CD14-positive monocyte (primary cell): ENCODE measurements at regions not wholly inside any gene's neighbourhood (a gene's known extent, or its start where the extent isn't known, plus 50 kb on each side); places are given as distances from the start of the nearest gene placed in this dataset.

Experiments used
- DNase-seq, 3 donors: peaks; one replicate each; pipeline ENCODE4 v3.0.0-alpha.2; 2011 to 2022
- H2AFZ ChIP-seq: 2 replicates; pipeline ENCODE4 v1.6.0; 2012; ENCODE audit warnings: mild to moderate bottlenecking, low read depth, low read length, inconsistent platforms; ENCODE audit not compliant: insufficient read depth, poor library complexity, severe bottlenecking
- H3K27ac ChIP-seq, 2 donors: 1 replicate in 1 of 2; 2 replicates in 1 of 2; pipeline ENCODE4 v1.5.1; 2012 to 2013; ENCODE audit warnings: low read length in 2 of 2, control low read depth in 1 of 2, inconsistent platforms in 1 of 2, low read depth in 1 of 2, mild to moderate bottlenecking in 1 of 2
- H3K27me3 ChIP-seq, 2 donors: one replicate each; pipeline versions ENCODE4 v1.6.0 to v1.6.1; 2011 to 2013; ENCODE audit warnings: low read length in 2 of 2; ENCODE audit not compliant: control insufficient read depth in 2 of 2, insufficient read depth in 2 of 2
- H3K36me3 ChIP-seq, 2 donors: replicated peaks in 1 of 2; 1 replicate in 1 of 2; 2 replicates in 1 of 2; pipeline versions ENCODE4 v1.5.1 to v1.6.1; 2012 to 2013; ENCODE audit warnings: low read length in 2 of 2, control low read depth in 1 of 2, inconsistent platforms in 1 of 2, mild to moderate bottlenecking in 1 of 2; ENCODE audit not compliant: insufficient read depth in 2 of 2, control insufficient read depth in 1 of 2
- H3K4me1 ChIP-seq, 2 donors: 1 replicate in 1 of 2; 2 replicates in 1 of 2; pipeline versions ENCODE4 v1.5.1 to v1.6.1; 2012 to 2013; ENCODE audit warnings: low read length in 2 of 2, control low read depth in 1 of 2, inconsistent platforms in 1 of 2, mild to moderate bottlenecking in 1 of 2, moderate library complexity in 1 of 2; ENCODE audit not compliant: insufficient read depth in 2 of 2, control insufficient read depth in 1 of 2
- H3K4me2 ChIP-seq: replicated peaks from 2 replicates; pipeline ENCODE3; 2012; ENCODE audit warnings: low read length, moderate library complexity, mild to moderate bottlenecking; ENCODE audit not compliant: poor library complexity, severe bottlenecking; ENCODE audit errors: extremely low read depth
- H3K4me3 ChIP-seq, 3 experiments: fragments of 200-600 bp in 1 of 3; sonication (generic) in 1 of 3; replicated peaks in 1 of 3; 1 replicate in 2 of 3; 2 replicates in 1 of 3; pipeline ENCODE4 v1.5.1; 2011 to 2013; ENCODE audit warnings: low read length in 3 of 3, mild to moderate bottlenecking in 3 of 3, control low read depth in 2 of 3, low read depth in 2 of 3, inconsistent platforms in 1 of 3, moderate library complexity in 1 of 3
- H3K79me2 ChIP-seq: 2 replicates; pipeline ENCODE4 v1.6.0; 2012; ENCODE audit warnings: mild to moderate bottlenecking, control low read depth, inconsistent platforms, low read length, moderate library complexity; ENCODE audit not compliant: insufficient read depth
- H3K9ac ChIP-seq: 2 replicates; pipeline ENCODE4 v1.6.0; 2017; ENCODE audit warnings: low read length, mild to moderate bottlenecking; ENCODE audit not compliant: insufficient read depth, poor library complexity, severe bottlenecking
- H3K9me3 ChIP-seq, 2 donors: replicated peaks in 1 of 2; 1 replicate in 1 of 2; 2 replicates in 1 of 2; pipeline versions ENCODE4 v1.5.1 to v1.6.1; 2012 to 2013; ENCODE audit warnings: low read length in 2 of 2, control low read depth in 1 of 2; ENCODE audit not compliant: control insufficient read depth in 1 of 2, insufficient read depth in 1 of 2
- H4K20me1 ChIP-seq: 2 replicates; pipeline ENCODE4 v1.6.0; 2012; ENCODE audit warnings: mild to moderate bottlenecking, low read length, control low read depth, moderate library complexity; ENCODE audit not compliant: insufficient read depth
- H3K27ac Mint-ChIP-seq, 7 donors: one replicate each; pipeline ENCODE4 v1.8.0; 2020; ENCODE audit warnings: mild to moderate bottlenecking in 7 of 7, mixed read lengths in 7 of 7, moderate library complexity in 6 of 7, inconsistent platforms in 2 of 7
- H3K27me3 Mint-ChIP-seq, 3 donors: one replicate each; pipeline ENCODE4 v1.8.0; 2021 to 2022; ENCODE audit warnings: low read depth in 3 of 3, mild to moderate bottlenecking in 3 of 3, mixed read lengths in 3 of 3, moderate library complexity in 3 of 3, inconsistent platforms in 1 of 3
- H3K36me3 Mint-ChIP-seq, 2 donors: one replicate each; pipeline ENCODE4 v1.8.0; 2020; ENCODE audit warnings: mixed read lengths in 2 of 2, inconsistent platforms in 1 of 2, mild to moderate bottlenecking in 1 of 2
- H3K4me1 Mint-ChIP-seq: one replicate; pipeline ENCODE4 v1.8.0; 2020; ENCODE audit warnings: mild to moderate bottlenecking, mixed read lengths
- H3K4me3 Mint-ChIP-seq, 2 donors: one replicate each; pipeline ENCODE4 v1.8.0; 2020; ENCODE audit warnings: mild to moderate bottlenecking in 2 of 2, mixed read lengths in 2 of 2, moderate library complexity in 1 of 2
- H3K9me3 Mint-ChIP-seq, 7 donors: one replicate each; pipeline ENCODE4 v1.8.0; 2020 to 2022; ENCODE audit warnings: mixed read lengths in 7 of 7, mild to moderate bottlenecking in 6 of 7, moderate library complexity in 6 of 7, inconsistent platforms in 2 of 7
- CTCF ChIP-seq: fragments of 200-600 bp; IDR thresholded peaks from one replicate; pipeline ENCODE4 v1.8.0; 2022; ENCODE audit warnings: antibody characterized with exemption, mild to moderate bottlenecking
- WGBS: methylation state at CpG from one replicate; pipeline ENCODE4 v1.1.5; 2013; ENCODE audit warnings: missing lambda C conversion rate; ENCODE audit not compliant: insufficient coverage; 5-methylcytosine and 5-hydroxymethylcytosine counted together
- intact Hi-C, 2 donors: fragments of 100-400 bp; cut with micrococcal nuclease; formaldehyde crosslinking; loops; one replicate each; pipeline versions ENCODE4 v1.15.0 to v1.15.1; 2023

DNA sequence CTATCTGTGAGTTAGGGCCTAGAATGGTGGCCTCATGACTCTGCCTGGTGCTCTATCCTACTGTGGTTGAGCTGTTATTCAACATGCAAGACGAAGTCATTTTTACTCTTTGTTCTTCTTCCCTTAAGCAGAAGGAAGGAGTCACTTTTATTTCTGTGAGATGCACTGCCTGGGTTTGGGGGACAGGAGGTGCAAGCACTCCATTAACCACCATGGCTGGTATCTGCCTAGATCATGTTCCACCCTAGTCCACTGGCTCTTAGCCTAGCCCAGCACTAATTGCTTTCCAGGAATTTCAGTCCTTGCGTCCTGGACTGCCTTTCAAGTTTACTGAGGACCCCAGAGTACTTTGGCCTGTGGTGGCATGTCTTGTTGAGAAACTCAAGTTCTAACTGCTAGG lies 1182.7 kb downstream of the FSTL5 start:
- Histone ChIP-seq H3K9ac (no peak overlapping the region), H3K4me2 (no peak overlapping the region), H4K20me1 (no peaks in the 10 kb centered on the region), H3K4me3 (no peak overlapping the region), H3K4me1 (no peaks in the 10 kb centered on the region), H3K79me2 (no peaks in the 10 kb centered on the region), H3K27ac (no peak overlapping the region), H3K36me3 (no peaks in the 10 kb centered on the region), H3K9me3 (no peaks in the 10 kb centered on the region), H3K27me3 (no peaks in the 10 kb centered on the region), H2AFZ (no peak overlapping the region)
- peaks cover 0 to 11% (median 2%) of the 10 kb centered on the region in 7 donors for H3K9me3 Mint-ChIP-seq
- no peaks in the 10 kb centered on the region for H3K4me1 Mint-ChIP-seq
- no peak for DNase-seq
- H3K27me3 Mint-ChIP-seq: peaks cover 0 to 2% (median 0%) of the 10 kb centered on the region in 3 donors
- no peaks in the 10 kb centered on the region for H3K36me3 Mint-ChIP-seq
- intact Hi-C loops: no loop called here
- no peak overlapping the region for H3K4me3 Mint-ChIP-seq
- 86% methylated on average over 1 of the region's 2 CpGs for WGBS
- no peak for TF ChIP-seq CTCF
- no peak overlapping the region for H3K27ac Mint-ChIP-seq

GRCh38 chr4:160983035-160983434 lies 1180.8 kb downstream of the FSTL5 start:
- TF ChIP-seq CTCF: no peak
- Mint-ChIP-seq H3K9me3 (peaks cover 0 to 11% (median 2%) of the 10 kb centered on the region in 7 donors), H3K4me3 (no peak overlapping the region), H3K36me3 (no peaks in the 10 kb centered on the region), H3K27me3 (peaks cover 0 to 2% (median 0%) of the 10 kb centered on the region in 3 donors), H3K4me1 (no peaks in the 10 kb centered on the region), H3K27ac (no peak overlapping the region)
- Histone ChIP-seq H3K4me1 (no peaks in the 10 kb centered on the region), H3K27ac (no peak overlapping the region), H2AFZ (no peak overlapping the region), H3K4me2 (no peak overlapping the region), H3K4me3 (no peak overlapping the region), H3K9ac (no peak overlapping the region), H3K9me3 (no peaks in the 10 kb centered on the region), H3K27me3 (no peaks in the 10 kb centered on the region), H3K36me3 (no peaks in the 10 kb centered on the region), H3K79me2 (no peaks in the 10 kb centered on the region), H4K20me1 (no peaks in the 10 kb centered on the region)
- no peak for DNase-seq
- intact Hi-C loops: no loop called here
- WGBS: 78% methylated on average over 4 of the region's 9 CpGs
